ENCODE measurements at regions not wholly inside any gene's neighbourhood (a gene's known extent, or its start where the extent isn't known, plus 50 kb on each side); places are given as distances from the start of the nearest gene placed in this dataset.

DNA sequence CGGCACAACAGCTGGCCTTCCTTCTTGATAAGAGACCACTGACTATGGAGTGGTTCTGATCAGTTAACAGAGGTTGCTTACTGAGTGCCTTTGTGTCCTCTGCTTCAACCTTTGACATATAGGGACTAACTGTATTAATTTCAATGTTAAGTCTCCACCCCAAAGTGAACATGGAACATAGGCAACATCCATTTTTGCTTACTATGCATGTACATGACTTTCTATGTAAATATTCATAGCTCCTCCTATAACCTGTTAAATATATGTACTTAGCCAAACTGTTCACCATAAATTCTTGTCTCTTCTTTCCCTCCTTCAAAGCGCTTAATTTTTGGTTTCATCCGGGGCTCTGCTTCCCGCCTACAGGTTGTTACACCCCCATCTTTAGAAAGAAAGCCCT is 334.8 kb downstream of the EPM2A start:
- TF ChIP-seq, protein P1, sequence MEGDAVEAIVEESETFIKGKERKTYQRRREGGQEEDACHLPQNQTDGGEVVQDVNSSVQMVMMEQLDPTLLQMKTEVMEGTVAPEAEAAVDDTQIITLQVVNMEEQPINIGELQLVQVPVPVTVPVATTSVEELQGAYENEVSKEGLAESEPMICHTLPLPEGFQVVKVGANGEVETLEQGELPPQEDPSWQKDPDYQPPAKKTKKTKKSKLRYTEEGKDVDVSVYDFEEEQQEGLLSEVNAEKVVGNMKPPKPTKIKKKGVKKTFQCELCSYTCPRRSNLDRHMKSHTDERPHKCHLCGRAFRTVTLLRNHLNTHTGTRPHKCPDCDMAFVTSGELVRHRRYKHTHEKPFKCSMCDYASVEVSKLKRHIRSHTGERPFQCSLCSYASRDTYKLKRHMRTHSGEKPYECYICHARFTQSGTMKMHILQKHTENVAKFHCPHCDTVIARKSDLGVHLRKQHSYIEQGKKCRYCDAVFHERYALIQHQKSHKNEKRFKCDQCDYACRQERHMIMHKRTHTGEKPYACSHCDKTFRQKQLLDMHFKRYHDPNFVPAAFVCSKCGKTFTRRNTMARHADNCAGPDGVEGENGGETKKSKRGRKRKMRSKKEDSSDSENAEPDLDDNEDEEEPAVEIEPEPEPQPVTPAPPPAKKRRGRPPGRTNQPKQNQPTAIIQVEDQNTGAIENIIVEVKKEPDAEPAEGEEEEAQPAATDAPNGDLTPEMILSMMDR (IDR thresholded peaks at IDR 0.05): no peak
- TF ChIP-seq POLR2A (IDR thresholded peaks at IDR 0.05): no peak
- Histone ChIP-seq H3K36me3 (ENCODE audit: low read depth, missing control alignments) (no peaks in the 10 kb centered on the region), H3K4me3 (no peak overlapping the region), H3K9me3 (no peaks in the 10 kb centered on the region), H3K27me3 (no peaks in the 10 kb centered on the region), H3K27ac (no peak overlapping the region), H3K4me1 (no peaks in the 10 kb centered on the region)
- intact Hi-C loops (cut with DNase I; ENCODE audit: low total_unique reads): no loop called here
- WGBS, 2 donors: 80 to 92% methylated on average over 4 of the region's 4 CpGs
- no peak for DNase-seq

DNA sequence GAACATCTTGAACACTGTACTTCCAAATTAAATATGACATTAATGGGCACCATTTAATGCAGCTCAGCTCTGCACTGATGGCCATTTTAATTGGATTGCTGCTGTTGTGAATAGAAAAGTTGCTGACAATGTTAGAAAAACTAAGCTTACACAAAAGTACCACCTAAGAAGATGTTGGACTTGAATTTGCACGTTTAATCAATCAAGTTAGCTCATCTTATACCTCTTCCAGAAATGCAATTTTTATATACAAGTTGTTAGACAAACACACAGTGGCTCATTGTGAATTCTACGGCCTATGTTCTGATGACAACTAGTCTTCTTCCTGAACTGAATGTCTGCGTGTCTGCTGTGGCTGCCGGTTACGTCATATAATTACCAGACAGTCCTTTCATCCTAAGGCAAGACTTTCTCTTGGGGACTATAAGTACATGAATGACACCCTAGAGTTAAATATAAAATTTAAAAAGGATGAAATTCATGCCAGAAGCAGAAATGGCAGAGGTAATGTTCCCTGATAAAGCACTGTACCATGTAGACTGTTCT is 330.2 kb downstream of the EPM2A start:
- H3K4me3 ChIP-seq: no peak overlapping the region
- intact Hi-C loops (cut with DNase I; ENCODE audit: low total_unique reads): no loop called here
- no peak for TF ChIP-seq POLR2A (IDR thresholded peaks at IDR 0.05)
- TF ChIP-seq, protein P1 (IDR thresholded peaks at IDR 0.05): no peak
- WGBS, 2 donors: 89 to 90% methylated on average over 5 of the region's 5 CpGs
- H3K27ac ChIP-seq: no peak overlapping the region
- no peaks in the 10 kb centered on the region for H3K9me3 ChIP-seq
- no peaks in the 10 kb centered on the region for H3K36me3 ChIP-seq (ENCODE audit: low read depth, missing control alignments)
- H3K27me3 ChIP-seq: no peaks in the 10 kb centered on the region
- H3K4me1 ChIP-seq: no peaks in the 10 kb centered on the region
- DNase-seq: no peak

DNA sequence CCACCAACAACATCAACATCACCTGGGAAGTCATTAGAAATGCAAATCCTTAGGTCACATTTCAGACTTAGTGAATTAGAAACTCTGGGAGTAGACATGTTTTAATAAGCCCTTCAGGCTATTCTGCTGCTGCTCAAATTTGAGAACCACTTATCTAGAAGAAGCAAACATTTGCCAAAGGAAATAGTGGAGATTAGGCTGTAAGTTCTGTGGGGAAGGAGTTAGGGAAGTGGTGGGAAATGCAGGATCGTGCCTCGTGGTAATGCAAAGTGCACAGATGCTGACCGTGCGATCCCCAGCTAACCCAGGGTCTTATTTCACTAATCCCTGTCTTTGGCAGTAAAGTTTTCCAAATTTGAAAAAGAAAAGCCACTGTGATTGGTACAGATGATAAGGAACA is 328.5 kb downstream of the EPM2A start:
- H3K4me1 ChIP-seq: no peaks in the 10 kb centered on the region
- no peaks in the 10 kb centered on the region for H3K9me3 ChIP-seq
- TF ChIP-seq, protein P1 (IDR thresholded peaks at IDR 0.05): no peak
- TF ChIP-seq POLR2A (IDR thresholded peaks at IDR 0.05): no peak
- 68 to 76% methylated on average over 4 of the region's 4 CpGs for WGBS, 2 donors
- H3K27ac ChIP-seq: no peak overlapping the region
- H3K36me3 ChIP-seq (ENCODE audit: low read depth, missing control alignments): no peaks in the 10 kb centered on the region
- intact Hi-C loops (cut with DNase I; ENCODE audit: low total_unique reads): no loop called here
- DNase-seq: no peak
- no peak overlapping the region for H3K4me3 ChIP-seq
- no peaks in the 10 kb centered on the region for H3K27me3 ChIP-seq

DNA sequence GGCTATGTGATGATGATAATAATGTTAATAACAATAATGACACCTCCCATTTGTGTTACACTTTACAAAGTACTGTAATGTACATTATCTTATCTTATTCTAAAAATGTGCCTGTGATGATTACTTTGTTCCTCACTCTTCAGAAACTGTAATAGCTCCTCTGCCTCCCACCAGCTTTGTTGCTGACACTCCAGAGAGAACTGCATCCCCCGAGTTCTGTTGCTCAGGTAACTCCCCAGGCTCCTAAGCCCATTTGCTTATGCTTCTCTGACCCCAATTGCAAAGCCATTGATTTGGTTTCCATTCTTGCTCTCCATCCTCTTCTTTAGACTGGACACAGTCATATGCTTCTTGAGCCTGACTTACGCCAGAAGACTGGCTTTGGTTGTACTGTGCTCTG is 319.7 kb downstream of the EPM2A start:
- H3K9me3 ChIP-seq: no peaks in the 10 kb centered on the region
- no peak overlapping the region for H3K4me3 ChIP-seq
- H3K27me3 ChIP-seq: no peaks in the 10 kb centered on the region
- no peak overlapping the region for H3K27ac ChIP-seq
- no peak for DNase-seq
- TF ChIP-seq POLR2A (IDR thresholded peaks at IDR 0.05): no peak
- TF ChIP-seq, protein P1 (IDR thresholded peaks at IDR 0.05): no peak
- intact Hi-C loops (cut with DNase I; ENCODE audit: low total_unique reads): no loop called here
- H3K4me1 ChIP-seq: no peaks in the 10 kb centered on the region
- WGBS, 2 donors: 56 to 76% methylated on average over 2 of the region's 2 CpGs
- no peaks in the 10 kb centered on the region for H3K36me3 ChIP-seq (ENCODE audit: low read depth, missing control alignments)

DNA sequence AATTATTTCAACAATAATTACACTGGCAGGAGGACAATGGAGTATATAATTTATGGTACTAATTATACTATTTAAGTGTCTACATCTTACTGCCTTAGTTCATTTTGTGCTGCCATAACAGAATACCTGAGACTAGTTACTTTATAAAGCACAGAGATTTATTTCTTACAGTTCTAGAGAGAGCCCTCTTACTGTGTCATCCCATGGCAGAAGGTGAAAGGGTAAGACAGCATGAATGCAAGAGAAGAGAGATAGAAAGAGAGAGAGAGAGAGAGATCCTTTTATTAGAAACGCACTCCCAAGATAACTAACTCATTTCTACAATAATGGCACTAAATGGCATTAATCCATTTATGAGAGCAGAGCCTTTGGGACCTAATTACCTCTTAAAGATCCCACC is 314.7 kb downstream of the EPM2A start:
- no peaks in the 10 kb centered on the region for H3K27me3 ChIP-seq
- DNase-seq: no peak
- H3K27ac ChIP-seq: no peak overlapping the region
- H3K9me3 ChIP-seq: no peaks in the 10 kb centered on the region
- intact Hi-C loops (cut with DNase I; ENCODE audit: low total_unique reads): no loop called here
- no peak for TF ChIP-seq POLR2A (IDR thresholded peaks at IDR 0.05)
- TF ChIP-seq, protein P1 (IDR thresholded peaks at IDR 0.05): no peak
- no peaks in the 10 kb centered on the region for H3K4me1 ChIP-seq
- 48 to 49% methylated on average over 1 of the region's 1 CpG for WGBS, 2 donors
- H3K4me3 ChIP-seq: no peak overlapping the region
- no peaks in the 10 kb centered on the region for H3K36me3 ChIP-seq (ENCODE audit: low read depth, missing control alignments)
